Mesenchymal stem cell (in vitro differentiated cells and primary cell): ENCODE measurements at regions not wholly inside any gene's neighbourhood (a gene's known extent, or its start where the extent isn't known, plus 50 kb on each side); places are given as distances from the start of the nearest gene placed in this dataset.

Experiments
- DNase-seq: peaks from one replicate; pipeline ENCODE4 v3.0.0-alpha.2; 2013
- H2AFZ ChIP-seq: one replicate; pipeline ENCODE4 v1.6.1; 2013; ENCODE audit warnings: low read depth, mild to moderate bottlenecking, control low read depth, inconsistent platforms, low read length, moderate library complexity
- H2AK5ac ChIP-seq: 2 replicates; pipeline ENCODE4 v1.6.1; 2013; ENCODE audit warnings: low read length, moderate library complexity, mild to moderate bottlenecking, inconsistent platforms; ENCODE audit not compliant: severe bottlenecking
- H2BK120ac ChIP-seq: one replicate; pipeline ENCODE4 v1.6.1; 2013; ENCODE audit warnings: low read depth, mild to moderate bottlenecking, inconsistent platforms, low read length, moderate library complexity
- H2BK12ac ChIP-seq, 2 experiments: one replicate each; pipeline ENCODE4 v1.6.1; 2013; ENCODE audit warnings: inconsistent platforms in 2 of 2, low read length in 2 of 2, mild to moderate bottlenecking in 2 of 2, moderate library complexity in 2 of 2, control low read depth in 1 of 2
- H2BK15ac ChIP-seq: one replicate; pipeline ENCODE4 v1.6.1; 2013; ENCODE audit warnings: mild to moderate bottlenecking, low read depth, inconsistent platforms; ENCODE audit not compliant: poor library complexity, severe bottlenecking
- H2BK5ac ChIP-seq: 2 replicates; pipeline ENCODE4 v1.6.1; 2013; ENCODE audit warnings: low read depth, mild to moderate bottlenecking, low read length, control low read depth, inconsistent platforms; ENCODE audit not compliant: poor library complexity, severe bottlenecking
- H3K14ac ChIP-seq, 2 experiments: one replicate each; pipeline ENCODE4 v1.6.1; 2013; ENCODE audit warnings: inconsistent platforms in 2 of 2, low read length in 2 of 2, control low read depth in 1 of 2, mild to moderate bottlenecking in 1 of 2, moderate library complexity in 1 of 2
- H3K18ac ChIP-seq, 2 experiments: one replicate each; pipeline ENCODE4 v1.6.1; 2013; ENCODE audit warnings: inconsistent platforms in 2 of 2, low read length in 2 of 2, control low read depth in 1 of 2, low read depth in 1 of 2, mild to moderate bottlenecking in 1 of 2
- H3K23ac ChIP-seq, 2 experiments: one replicate each; pipeline ENCODE4 v1.6.1; 2013; ENCODE audit warnings: inconsistent platforms in 2 of 2, low read length in 2 of 2, mild to moderate bottlenecking in 2 of 2, moderate library complexity in 2 of 2, control low read depth in 1 of 2
- H3K27ac ChIP-seq: 2 replicates; pipeline ENCODE4 v1.5.1; 2013; ENCODE audit warnings: mild to moderate bottlenecking, moderate library complexity, low read length, control low read depth, inconsistent platforms; ENCODE audit not compliant: poor library complexity, severe bottlenecking
- H3K27me3 ChIP-seq, 2 experiments: 2 replicates each; pipeline versions ENCODE4 v1.6.1 to v1.7.0; 2013; ENCODE audit warnings: low read length in 2 of 2, mild to moderate bottlenecking in 2 of 2, moderate library complexity in 2 of 2, control low read depth in 1 of 2, inconsistent platforms in 1 of 2; ENCODE audit not compliant: control insufficient read depth in 1 of 2, insufficient read depth in 1 of 2
- H3K36me3 ChIP-seq, 2 experiments: 2 replicates each; pipeline versions ENCODE4 v1.6.1 to v1.7.0; 2013; ENCODE audit warnings: low read length in 2 of 2, control low read depth in 1 of 2, inconsistent platforms in 1 of 2, low read depth in 1 of 2, mild to moderate bottlenecking in 1 of 2; ENCODE audit not compliant: insufficient read depth in 2 of 2, control insufficient read depth in 1 of 2
- H3K4ac ChIP-seq, 2 experiments: one replicate each; pipeline ENCODE4 v1.6.1; 2013; ENCODE audit warnings: inconsistent platforms in 2 of 2, low read length in 2 of 2, mild to moderate bottlenecking in 2 of 2, moderate library complexity in 2 of 2, control low read depth in 1 of 2, low read depth in 1 of 2
- H3K4me1 ChIP-seq: 2 replicates; pipeline ENCODE4 v1.6.1; 2013; ENCODE audit warnings: low read depth, low read length, control low read depth; ENCODE audit not compliant: control insufficient read depth, insufficient read depth
- H3K4me2 ChIP-seq: 2 replicates; pipeline ENCODE4 v1.6.1; 2013; ENCODE audit warnings: low read length, mild to moderate bottlenecking, inconsistent platforms; ENCODE audit not compliant: poor library complexity, severe bottlenecking
- H3K4me3 ChIP-seq, 2 experiments: 2 replicates each; pipeline versions ENCODE4 v1.5.1 to v1.7.0; 2013; ENCODE audit warnings: low read length in 2 of 2, mild to moderate bottlenecking in 2 of 2, control low read depth in 1 of 2, low read depth in 1 of 2; ENCODE audit not compliant: insufficient read depth in 1 of 2
- H3K79me1 ChIP-seq: replicated peaks from 2 replicates; pipeline ENCODE4 v1.6.1; 2013; ENCODE audit warnings: mild to moderate bottlenecking, control low read depth, low read length, inconsistent platforms; ENCODE audit not compliant: poor library complexity, severe bottlenecking
- H3K9ac ChIP-seq: 2 replicates; pipeline ENCODE4 v1.7.0; 2013; ENCODE audit warnings: mild to moderate bottlenecking, low read length, moderate library complexity
- H3K9me3 ChIP-seq: 2 replicates; pipeline ENCODE4 v1.7.0; 2013; ENCODE audit warnings: mild to moderate bottlenecking, low read length; ENCODE audit not compliant: control insufficient read depth
- H4K8ac ChIP-seq: one replicate; pipeline ENCODE4 v1.6.1; 2013; ENCODE audit warnings: inconsistent platforms, mild to moderate bottlenecking, low read length, moderate library complexity
- H4K91ac ChIP-seq: one replicate; pipeline ENCODE4 v1.6.1; 2013; ENCODE audit warnings: mild to moderate bottlenecking, low read length, inconsistent platforms
- whole genome bisulfite sequencing: methylation state at CpG from one replicate; pipeline ENCODE4 v1.1.7; 2013; ENCODE audit warnings: mixed read lengths; 5-methylcytosine and 5-hydroxymethylcytosine counted together

DNA sequence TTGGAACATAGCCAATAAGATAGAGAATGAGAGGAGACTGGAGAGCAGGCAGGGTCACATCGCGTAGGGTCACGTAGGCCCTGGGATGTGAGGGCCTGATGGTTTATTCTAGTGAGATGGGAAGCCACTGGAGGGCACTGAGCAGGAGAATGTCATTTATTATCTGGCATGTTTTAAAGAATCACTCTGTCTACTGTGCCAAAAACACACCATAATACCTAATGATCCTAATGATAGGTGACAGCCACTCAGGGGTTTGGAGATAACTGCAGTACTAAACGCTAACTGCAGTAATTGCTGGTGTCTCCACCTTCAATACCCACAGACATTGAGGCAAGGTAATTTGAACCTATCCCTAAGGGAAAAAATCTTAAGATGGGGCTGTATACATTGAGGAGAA, 185.4 kb downstream of the TTLL7 start:
- Histone ChIP-seq H2AFZ (no peak overlapping the region), H3K27ac (no peak overlapping the region), H3K23ac (no peak overlapping the region), H3K9me3 (no peaks in the 10 kb centered on the region), H3K4me1 (no peaks in the 10 kb centered on the region), H3K36me3 (no peaks in the 10 kb centered on the region), H3K27me3 (no peaks in the 10 kb centered on the region), H4K8ac (no peak overlapping the region), H3K14ac (no peak overlapping the region), H3K9ac (no peak overlapping the region), H3K79me1 (no peaks in the 10 kb centered on the region), H2BK120ac (no peak overlapping the region), H2BK5ac (no peak overlapping the region), H3K18ac (no peak overlapping the region), H2BK15ac (no peak overlapping the region), H2AK5ac (no peak overlapping the region), H3K4me3 (no peak overlapping the region), H3K4me2 (no peak overlapping the region), H3K4ac (no peak overlapping the region), H4K91ac (no peak overlapping the region), H2BK12ac (no peak overlapping the region)
- DNase-seq = no peak
- 95% methylated on average over 4 of the region's 4 CpGs for WGBS

DNA sequence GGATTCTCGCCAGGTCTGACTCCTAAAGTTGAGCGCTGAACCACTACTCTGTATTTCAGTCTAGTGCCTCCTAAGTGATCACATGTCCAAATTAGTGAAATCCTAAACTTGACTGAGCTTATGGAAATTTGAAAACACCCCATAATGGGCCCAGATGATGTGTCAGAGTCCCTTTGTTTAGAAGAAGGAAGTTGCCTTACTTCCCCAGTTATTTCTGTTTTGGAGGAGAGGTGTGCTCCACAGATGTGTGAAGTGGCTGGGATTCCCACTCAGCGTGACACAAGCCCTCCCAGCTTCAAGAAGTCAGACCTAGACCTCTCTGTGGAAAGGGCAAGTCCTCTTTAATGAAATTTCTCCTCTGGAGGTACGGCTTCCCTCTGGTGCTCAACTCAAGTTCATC, 188.8 kb downstream of the TTLL7 start:
- WGBS = 82% methylated on average over 3 of the region's 4 CpGs
- no peak overlapping the region for H3K14ac ChIP-seq
- DNase-seq = no peak

GRCh38 chr1:83808536-83808935, 190.4 kb downstream of the TTLL7 start:
- H3K27me3 ChIP-seq = no peaks in the 10 kb centered on the region
- H3K36me3 ChIP-seq = no peaks in the 10 kb centered on the region
- no peak for DNase-seq
- no peak overlapping the region for H3K4me3 ChIP-seq
- H3K9ac ChIP-seq = no peak overlapping the region
- no peak overlapping the region for H3K27ac ChIP-seq
- no peak overlapping the region for H2AK5ac ChIP-seq
- H3K79me1 ChIP-seq = no peaks in the 10 kb centered on the region
- H3K9me3 ChIP-seq = no peaks in the 10 kb centered on the region
- H3K4me2 ChIP-seq = no peak overlapping the region
- no peaks in the 10 kb centered on the region for H3K4me1 ChIP-seq
- no peak overlapping the region for H3K4ac ChIP-seq
- no peak overlapping the region for H2BK12ac ChIP-seq
- no peak overlapping the region for H4K8ac ChIP-seq
- H3K23ac ChIP-seq = no peak overlapping the region
- no peak overlapping the region for H3K14ac ChIP-seq
- no peak overlapping the region for H2AFZ ChIP-seq
- H2BK5ac ChIP-seq = no peak overlapping the region
- no peak overlapping the region for H2BK15ac ChIP-seq
- no peak overlapping the region for H3K18ac ChIP-seq
- H2BK120ac ChIP-seq = no peak overlapping the region
- H4K91ac ChIP-seq = no peak overlapping the region

More for the DNA sequence above, 188.8 kb downstream of the TTLL7 start:
- H2BK15ac ChIP-seq = no peak overlapping the region
- H3K27ac ChIP-seq = no peak overlapping the region
- H4K91ac ChIP-seq = no peak overlapping the region
- no peak overlapping the region for H4K8ac ChIP-seq
- H3K79me1 ChIP-seq = no peaks in the 10 kb centered on the region
- H3K4me3 ChIP-seq = no peak overlapping the region
- H3K4ac ChIP-seq = no peak overlapping the region
- H2BK12ac ChIP-seq = no peak overlapping the region
- no peak overlapping the region for H3K18ac ChIP-seq
- no peak overlapping the region for H3K23ac ChIP-seq
- H2AFZ ChIP-seq = no peak overlapping the region
- no peaks in the 10 kb centered on the region for H3K4me1 ChIP-seq
- no peaks in the 10 kb centered on the region for H3K9me3 ChIP-seq
- no peak overlapping the region for H2BK5ac ChIP-seq
- H2AK5ac ChIP-seq = no peak overlapping the region
- no peaks in the 10 kb centered on the region for H3K36me3 ChIP-seq
- no peak overlapping the region for H2BK120ac ChIP-seq
- H3K27me3 ChIP-seq = no peaks in the 10 kb centered on the region
- H3K9ac ChIP-seq = no peak overlapping the region
- no peak overlapping the region for H3K4me2 ChIP-seq

GRCh38 chr1:83807821-83808220, 191.1 kb downstream of the TTLL7 start:
- no peaks in the 10 kb centered on the region for H3K27me3 ChIP-seq
- no peak overlapping the region for H2AK5ac ChIP-seq
- H3K9me3 ChIP-seq = no peaks in the 10 kb centered on the region
- DNase-seq = no peak
- no peaks in the 10 kb centered on the region for H3K79me1 ChIP-seq
- no CpG with 5 or more reads among the region's 3 CpGs for WGBS
- H2AFZ ChIP-seq = no peak overlapping the region
- H2BK5ac ChIP-seq = no peak overlapping the region
- no peak overlapping the region for H3K23ac ChIP-seq
- no peak overlapping the region for H2BK12ac ChIP-seq
- H4K8ac ChIP-seq = no peak overlapping the region
- H3K4me2 ChIP-seq = no peak overlapping the region
- no peak overlapping the region for H3K9ac ChIP-seq
- H3K14ac ChIP-seq = no peak overlapping the region
- no peak overlapping the region for H4K91ac ChIP-seq
- no peak overlapping the region for H2BK120ac ChIP-seq
- H3K4ac ChIP-seq = no peak overlapping the region
- H3K27ac ChIP-seq = no peak overlapping the region
- no peak overlapping the region for H3K18ac ChIP-seq
- no peaks in the 10 kb centered on the region for H3K4me1 ChIP-seq
- H3K36me3 ChIP-seq = no peaks in the 10 kb centered on the region
- H2BK15ac ChIP-seq = no peak overlapping the region
- no peak overlapping the region for H3K4me3 ChIP-seq
